WTC11 (cell line): ENCODE measurements at regions not wholly inside any gene's neighbourhood (a gene's known extent, or its start where the extent isn't known, plus 50 kb on each side); places are given as distances from the start of the nearest gene placed in this dataset.

Source experiments
- ATAC-seq: fragments of 200-7000 bp; cut with Tn5 transposase; 2 replicates; pipeline ENCODE4 v1.10.0; 2021; ENCODE audit warnings: mild to moderate bottlenecking, moderate library complexity
- CTCF ChIA-PET: fragments of 300-600 bp; sonication (Branson Sonifier 250); formaldehyde crosslinking; loops from one replicate; lab custom pipeline; 2021; ENCODE audit warnings: antibody characterized with exemption; lab: Charles Lee
- POLR2A ChIA-PET: fragments of 350-600 bp; sonication (Branson Sonifier 250); formaldehyde crosslinking; loops from one replicate; lab custom pipeline; 2021; ENCODE audit warnings: antibody characterized with exemption; lab: Charles Lee
- DNase-seq: peaks from one replicate; pipeline ENCODE4 v3.0.0; 2021; ENCODE audit warnings: low spot score
- H3K27ac Mint-ChIP-seq: 2 replicates; pipeline ENCODE4 v1.8.0; 2021; ENCODE audit warnings: mixed read lengths
- H3K27me3 Mint-ChIP-seq: 2 replicates; pipeline ENCODE4 v1.8.0; 2021; ENCODE audit warnings: low read depth, mild to moderate bottlenecking, moderate library complexity, mixed read lengths
- H3K36me3 Mint-ChIP-seq: 2 replicates; pipeline ENCODE4 v1.8.0; 2021; ENCODE audit warnings: mixed read lengths
- H3K4me1 Mint-ChIP-seq: 2 replicates; pipeline ENCODE4 v1.8.0; 2022; ENCODE audit warnings: mixed read lengths
- H3K4me3 Mint-ChIP-seq: 2 replicates; pipeline ENCODE4 v1.8.0; 2021; ENCODE audit warnings: mild to moderate bottlenecking, moderate library complexity, mixed read lengths
- H3K9me3 Mint-ChIP-seq: 2 replicates; pipeline ENCODE4 v1.8.0; 2021; ENCODE audit warnings: mixed read lengths
- ATF2 ChIP-seq: sonication (generic); formaldehyde crosslinking; IDR thresholded peaks from 2 replicates; pipeline ENCODE4 v1.8.1; 2022; ENCODE audit warnings: low read depth, missing genetic modification reagents, borderline replicate concordance
- CBFB ChIP-seq: sonication (generic); formaldehyde crosslinking; IDR thresholded peaks from 2 replicates; pipeline ENCODE4 v1.8.1; 2022; ENCODE audit warnings: mild to moderate bottlenecking, low read depth, missing genetic modification reagents
- E2F4 ChIP-seq: sonication (generic); formaldehyde crosslinking; IDR thresholded peaks from 2 replicates; pipeline ENCODE4 v1.8.1; 2022; ENCODE audit warnings: low read depth, mild to moderate bottlenecking, moderate library complexity, missing genetic modification reagents, borderline replicate concordance
- FOXJ3 ChIP-seq: sonication (generic); formaldehyde crosslinking; IDR thresholded peaks from 2 replicates; pipeline ENCODE4 v1.9.0; 2021; ENCODE audit warnings: missing genetic modification reagents, mild to moderate bottlenecking, borderline replicate concordance
- FOXK1 ChIP-seq: sonication (generic); formaldehyde crosslinking; IDR thresholded peaks from 2 replicates; pipeline ENCODE4 v1.8.0; 2022; ENCODE audit warnings: mild to moderate bottlenecking, moderate library complexity, missing genetic modification reagents
- FOXP1 ChIP-seq: sonication (generic); formaldehyde crosslinking; IDR thresholded peaks from 2 replicates; pipeline ENCODE4 v1.8.0; 2022; ENCODE audit warnings: missing genetic modification reagents, mild to moderate bottlenecking, moderate library complexity, borderline replicate concordance
- FOXP4 ChIP-seq: sonication (generic); formaldehyde crosslinking; IDR thresholded peaks from 2 replicates; pipeline ENCODE4 v1.8.0; 2022; ENCODE audit warnings: mild to moderate bottlenecking, missing genetic modification reagents
- GABPB1 ChIP-seq: sonication (generic); formaldehyde crosslinking; IDR thresholded peaks from 2 replicates; pipeline ENCODE4 v1.8.1; 2023; ENCODE audit warnings: mild to moderate bottlenecking, missing genetic modification reagents
- GTF2I ChIP-seq: fragments of 250-450 bp; sonication (Bioruptor Pico); conservative IDR thresholded peaks from 2 replicates; pipeline ENCODE4 v1.4.0; 2021; ENCODE audit warnings: mild to moderate bottlenecking
- HMGA2 ChIP-seq: fragments of 250-450 bp; sonication (Bioruptor Pico); IDR thresholded peaks from 2 replicates; pipeline ENCODE4 v1.4.0; 2021; ENCODE audit warnings: mild to moderate bottlenecking, moderate library complexity
- IRF2 ChIP-seq: sonication (generic); formaldehyde crosslinking; IDR thresholded peaks from 2 replicates; pipeline ENCODE4 v1.8.0; 2022; ENCODE audit warnings: low read depth, missing genetic modification reagents, borderline replicate concordance
- NR2C2 ChIP-seq: sonication (generic); formaldehyde crosslinking; IDR thresholded peaks from 2 replicates; pipeline ENCODE4 v1.8.0; 2022; ENCODE audit warnings: mild to moderate bottlenecking, missing genetic modification reagents
- PREB ChIP-seq: sonication (generic); formaldehyde crosslinking; IDR thresholded peaks from 2 replicates; pipeline ENCODE4 v1.8.1; 2022; ENCODE audit warnings: mild to moderate bottlenecking, missing genetic modification reagents, moderate library complexity, borderline replicate concordance
- PRRX2 ChIP-seq: fragments of 250-450 bp; sonication (Bioruptor Pico); IDR thresholded peaks from 2 replicates; pipeline ENCODE4 v1.8.0; 2021; ENCODE audit warnings: mild to moderate bottlenecking
- SP1 ChIP-seq: sonication (generic); formaldehyde crosslinking; conservative IDR thresholded peaks from 2 replicates; pipeline ENCODE4 v1.8.1; 2022; ENCODE audit warnings: missing genetic modification reagents
- TCF7 ChIP-seq: sonication (generic); formaldehyde crosslinking; IDR thresholded peaks from 2 replicates; pipeline ENCODE4 v1.8.0; 2022; ENCODE audit warnings: mild to moderate bottlenecking, low read depth, missing genetic modification reagents, moderate library complexity
- TP53 ChIP-seq: sonication (generic); formaldehyde crosslinking; IDR thresholded peaks from 2 replicates; pipeline ENCODE4 v1.8.1; 2023; ENCODE audit warnings: mild to moderate bottlenecking, missing genetic modification reagents
- ZNF219 ChIP-seq: sonication (generic); formaldehyde crosslinking; IDR thresholded peaks from 2 replicates; pipeline ENCODE4 v1.8.0; 2023; ENCODE audit warnings: missing genetic modification reagents, mild to moderate bottlenecking, borderline replicate concordance
- ZNF232 ChIP-seq: sonication (generic); formaldehyde crosslinking; IDR thresholded peaks from 2 replicates; pipeline ENCODE4 v1.8.0; 2022; ENCODE audit warnings: mild to moderate bottlenecking, missing genetic modification reagents
- ZNF263 ChIP-seq: sonication (generic); formaldehyde crosslinking; IDR thresholded peaks from 2 replicates; pipeline ENCODE4 v1.8.1; 2022; ENCODE audit warnings: low read depth, mild to moderate bottlenecking, moderate library complexity, missing genetic modification reagents
- ZNF423 ChIP-seq: fragments of 250-450 bp; sonication (Bioruptor Pico); IDR thresholded peaks from 2 replicates; pipeline ENCODE4 v2.1.2; 2022; ENCODE audit warnings: mild to moderate bottlenecking, moderate library complexity
- ZNF532 ChIP-seq: fragments of 250-450 bp; sonication (Bioruptor Pico); IDR thresholded peaks from 2 replicates; pipeline ENCODE4 v1.9.0; 2021; ENCODE audit warnings: mild to moderate bottlenecking, borderline replicate concordance
- ZSCAN18 ChIP-seq: fragments of 250-450 bp; sonication (Bioruptor Pico); IDR thresholded peaks from 2 replicates; pipeline ENCODE4 v2.1.2; 2022; ENCODE audit warnings: mild to moderate bottlenecking, moderate library complexity

- DNase-seq (no peak), ATAC-seq (no peak)
- ChIA-PET CTCF (no interaction called here), POLR2A (no interaction called here)
- Mint-ChIP-seq H3K36me3 (no peaks in the 10 kb centered on the region), H3K27ac (no peak overlapping the region), H3K4me1 (peaks cover 4% of the 10 kb centered on the region), H3K9me3 (peaks cover 4% of the 10 kb centered on the region), H3K4me3 (no peak overlapping the region), H3K27me3 (no peaks in the 10 kb centered on the region)
- TF ChIP-seq HMGA2 (no peak), FOXP4 (CRISPR knock-in tag) (no peak), TP53 (CRISPR knock-in tag) (no peak)
Measured at GRCh38 chr15:36371509-36371908, 207.9 kb upstream of the CDIN1 start.

- Mint-ChIP-seq H3K36me3 (no peaks in the 10 kb centered on the region), H3K4me3 (no peak overlapping the region), H3K9me3 (peaks cover 4% of the 10 kb centered on the region), H3K27me3 (no peaks in the 10 kb centered on the region), H3K27ac (no peak overlapping the region), H3K4me1 (peaks cover under 1% of the 10 kb centered on the region; the same call in 1 of the 2 replicates)
- ATAC-seq (no peak), DNase-seq (no peak)
- ChIA-PET CTCF (no interaction called here), POLR2A (no interaction called here)
- no peak for TF ChIP-seq GABPB1 (CRISPR knock-in tag)
- TF ChIP-seq ZNF219 (CRISPR knock-in tag): no peak
- no peak for TF ChIP-seq ATF2 (CRISPR knock-in tag)
- TF ChIP-seq IRF2 (CRISPR knock-in tag): no peak
- no peak for TF ChIP-seq CBFB (CRISPR knock-in tag)
- TF ChIP-seq PRRX2: no peak
- TF ChIP-seq ZSCAN18 (CRISPR knock-in tag): no peak
- TF ChIP-seq FOXK1 (CRISPR knock-in tag): no peak
- no peak for TF ChIP-seq ZNF263 (CRISPR knock-in tag)
- no peak for TF ChIP-seq GTF2I (CRISPR knock-in tag)
- TF ChIP-seq ZNF423 (CRISPR knock-in tag): no peak
- TF ChIP-seq FOXP1 (CRISPR knock-in tag): no peak
- TF ChIP-seq ZNF232: no peak
- TF ChIP-seq ZNF532 (CRISPR knock-in tag): no peak
- no peak for TF ChIP-seq SP1
- no peak for TF ChIP-seq NR2C2 (CRISPR knock-in tag)
- no peak for TF ChIP-seq FOXJ3
- no peak for TF ChIP-seq PREB (CRISPR knock-in tag)
- TF ChIP-seq TCF7 (CRISPR knock-in tag): no peak
- no peak for TF ChIP-seq E2F4 (CRISPR knock-in tag)
Measured at GRCh38 chr15:36372968-36373367, 206.5 kb upstream of the CDIN1 start.
